HAP-1 (cell line): ENCODE measurements at regions not wholly inside any gene's neighbourhood (a gene's known extent, or its start where the extent isn't known, plus 50 kb on each side); places are given as distances from the start of the nearest gene placed in this dataset.

Experiments used
- DNase-seq, 2 experiments: peaks; one replicate each; pipeline ENCODE4 v3.0.0-alpha.2; 2016 to 2020; ENCODE audit warnings: low spot score in 2 of 2
- H3K27me3 ChIP-seq: fragments of 250-450 bp; sonication (Bioruptor Pico); 2 replicates; pipeline ENCODE4 v1.5.1; 2020; ENCODE audit warnings: low read depth, mild to moderate bottlenecking, moderate library complexity
- H3K36me3 ChIP-seq: fragments of 250-450 bp; sonication (Bioruptor Pico); replicated peaks from 2 replicates; pipeline ENCODE4 v1.5.1; 2020; ENCODE audit warnings: mild to moderate bottlenecking
- H3K4me1 ChIP-seq: fragments of 250-450 bp; sonication (Bioruptor Pico); 2 replicates; pipeline ENCODE4 v1.5.1; 2020; ENCODE audit warnings: mild to moderate bottlenecking
- H3K4me3 ChIP-seq: fragments of 250-450 bp; sonication (Bioruptor Pico); 2 replicates; pipeline ENCODE4 v1.5.1; 2020; ENCODE audit warnings: mild to moderate bottlenecking, moderate library complexity
- H3K9me3 ChIP-seq: fragments of 250-450 bp; sonication (Bioruptor Pico); 2 replicates; pipeline ENCODE4 v1.5.1; 2020; ENCODE audit warnings: mild to moderate bottlenecking, moderate library complexity
- in situ Hi-C: fragments of 300-500 bp; cut with MboI; formaldehyde crosslinking; loops from 3 replicates; pipeline ENCODE4 v1.14.3; 2020; ENCODE audit warnings: low sequenced_read_pairs, inconsistent platforms, mixed read lengths

GRCh38 chr3:178181088-178181487 is 355.1 kb upstream of the KCNMB2 start:
- in situ Hi-C loops, result no loop called here
- H3K27me3 ChIP-seq, result no peaks in the 10 kb centered on the region

GRCh38 chr3:178181784-178182183 is 354.5 kb upstream of the KCNMB2 start:
- DNase-seq, result no peak
- no peaks in the 10 kb centered on the region for H3K36me3 ChIP-seq
- H3K27me3 ChIP-seq, result no peaks in the 10 kb centered on the region
- H3K4me3 ChIP-seq, result no peak overlapping the region
- H3K9me3 ChIP-seq, result no peaks in the 10 kb centered on the region
- in situ Hi-C loops, result no loop called here
- H3K4me1 ChIP-seq, result no peaks in the 10 kb centered on the region

More at GRCh38 chr3:178181088-178181487, 355.1 kb upstream of the KCNMB2 start:
- no peaks in the 10 kb centered on the region for H3K36me3 ChIP-seq
- H3K9me3 ChIP-seq, result no peaks in the 10 kb centered on the region
- no peaks in the 10 kb centered on the region for H3K4me1 ChIP-seq
- DNase-seq, result no peak
- no peak overlapping the region for H3K4me3 ChIP-seq

GRCh38 chr3:178182337-178182779 is 353.9 kb upstream of the KCNMB2 start:
- Histone ChIP-seq H3K4me1 (no peaks in the 10 kb centered on the region), H3K9me3 (no peaks in the 10 kb centered on the region), H3K27me3 (no peaks in the 10 kb centered on the region), H3K36me3 (no peaks in the 10 kb centered on the region), H3K4me3 (no peak overlapping the region)
- in situ Hi-C loops, result no loop called here
- DNase-seq, result no peak

GRCh38 chr3:178184833-178185232 is 351.4 kb upstream of the KCNMB2 start:
- no peaks in the 10 kb centered on the region for H3K4me1 ChIP-seq
- no peaks in the 10 kb centered on the region for H3K9me3 ChIP-seq
- in situ Hi-C loops, result no loop called here
- no peak for DNase-seq
- no peak overlapping the region for H3K4me3 ChIP-seq
- H3K36me3 ChIP-seq, result no peaks in the 10 kb centered on the region
- H3K27me3 ChIP-seq, result no peaks in the 10 kb centered on the region

- Histone ChIP-seq H3K4me1 (no peaks in the 10 kb centered on the region), H3K4me3 (no peak overlapping the region), H3K36me3 (no peaks in the 10 kb centered on the region), H3K9me3 (no peaks in the 10 kb centered on the region), H3K27me3 (no peaks in the 10 kb centered on the region)
- in situ Hi-C loops, result no loop called here
- DNase-seq, result no peak
Measured at GRCh38 chr3:178186666-178187065, 349.6 kb upstream of the KCNMB2 start.

GRCh38 chr3:178189854-178190253 is 346.4 kb upstream of the KCNMB2 start:
- no peaks in the 10 kb centered on the region for H3K27me3 ChIP-seq
- H3K4me1 ChIP-seq, result no peaks in the 10 kb centered on the region
- in situ Hi-C loops, result no loop called here
- H3K4me3 ChIP-seq, result no peak overlapping the region
- H3K9me3 ChIP-seq, result no peaks in the 10 kb centered on the region
- DNase-seq, result no peak
- H3K36me3 ChIP-seq, result no peaks in the 10 kb centered on the region

- H3K4me3 ChIP-seq, result no peak overlapping the region
- H3K27me3 ChIP-seq, result no peaks in the 10 kb centered on the region
- no peaks in the 10 kb centered on the region for H3K9me3 ChIP-seq
- no peaks in the 10 kb centered on the region for H3K4me1 ChIP-seq
- no peaks in the 10 kb centered on the region for H3K36me3 ChIP-seq
- in situ Hi-C loops, result no loop called here
- no peak for DNase-seq
Measured at GRCh38 chr3:178193846-178194245, 342.4 kb upstream of the KCNMB2 start.

GRCh38 chr3:178194539-178194938 is 341.7 kb upstream of the KCNMB2 start:
- H3K27me3 ChIP-seq, result no peaks in the 10 kb centered on the region
- H3K36me3 ChIP-seq, result no peaks in the 10 kb centered on the region
- DNase-seq, result no peak
- no peak overlapping the region for H3K4me3 ChIP-seq
- in situ Hi-C loops, result no loop called here
- H3K9me3 ChIP-seq, result no peaks in the 10 kb centered on the region
- H3K4me1 ChIP-seq, result no peaks in the 10 kb centered on the region

GRCh38 chr3:178195824-178196223 is 340.4 kb upstream of the KCNMB2 start:
- in situ Hi-C loops, result no loop called here
- DNase-seq, result no peak
- no peaks in the 10 kb centered on the region for H3K27me3 ChIP-seq
- H3K4me3 ChIP-seq, result no peak overlapping the region
- no peaks in the 10 kb centered on the region for H3K4me1 ChIP-seq
- H3K9me3 ChIP-seq, result no peaks in the 10 kb centered on the region
- H3K36me3 ChIP-seq, result no peaks in the 10 kb centered on the region

- H3K9me3 ChIP-seq, result no peaks in the 10 kb centered on the region
- H3K4me3 ChIP-seq, result no peak overlapping the region
- in situ Hi-C loops, result no loop called here
- H3K4me1 ChIP-seq, result no peaks in the 10 kb centered on the region
- no peaks in the 10 kb centered on the region for H3K27me3 ChIP-seq
- no peak for DNase-seq
- no peaks in the 10 kb centered on the region for H3K36me3 ChIP-seq
Measured at GRCh38 chr3:178198329-178198728, 337.9 kb upstream of the KCNMB2 start.

- DNase-seq, result no peak
- in situ Hi-C loops, result no loop called here
- Histone ChIP-seq H3K27me3 (no peaks in the 10 kb centered on the region), H3K4me3 (no peak overlapping the region), H3K9me3 (no peaks in the 10 kb centered on the region), H3K36me3 (no peaks in the 10 kb centered on the region), H3K4me1 (no peaks in the 10 kb centered on the region)
Measured at GRCh38 chr3:178200316-178200715, 335.9 kb upstream of the KCNMB2 start.

- Histone ChIP-seq H3K9me3 (no peaks in the 10 kb centered on the region), H3K4me1 (no peaks in the 10 kb centered on the region), H3K36me3 (no peaks in the 10 kb centered on the region), H3K4me3 (no peak overlapping the region), H3K27me3 (no peaks in the 10 kb centered on the region)
- in situ Hi-C loops, result no loop called here
- DNase-seq, result no peak
Measured at GRCh38 chr3:178201714-178202113, 334.5 kb upstream of the KCNMB2 start.

- Histone ChIP-seq H3K36me3 (no peaks in the 10 kb centered on the region), H3K9me3 (no peaks in the 10 kb centered on the region), H3K4me1 (no peaks in the 10 kb centered on the region), H3K4me3 (no peak overlapping the region), H3K27me3 (no peaks in the 10 kb centered on the region)
- in situ Hi-C loops, result no loop called here
- DNase-seq, result no peak
Measured at GRCh38 chr3:178202194-178202593, 334.0 kb upstream of the KCNMB2 start.

GRCh38 chr3:178203165-178203564 is 333.1 kb upstream of the KCNMB2 start:
- Histone ChIP-seq H3K27me3 (no peaks in the 10 kb centered on the region), H3K4me3 (no peak overlapping the region), H3K9me3 (no peaks in the 10 kb centered on the region), H3K4me1 (no peaks in the 10 kb centered on the region), H3K36me3 (no peaks in the 10 kb centered on the region)
- in situ Hi-C loops, result no loop called here
- DNase-seq, result no peak

GRCh38 chr3:178203650-178204049 is 332.6 kb upstream of the KCNMB2 start:
- Histone ChIP-seq H3K27me3 (no peaks in the 10 kb centered on the region), H3K36me3 (no peaks in the 10 kb centered on the region), H3K9me3 (no peaks in the 10 kb centered on the region), H3K4me1 (no peaks in the 10 kb centered on the region), H3K4me3 (no peak overlapping the region)
- no peak for DNase-seq
- in situ Hi-C loops, result no loop called here
